HAP-1 (cell line): ENCODE measurements at regions not wholly inside any gene's neighbourhood (a gene's known extent, or its start where the extent isn't known, plus 50 kb on each side); places are given as distances from the start of the nearest gene placed in this dataset.

Experiments used
- DNase-seq, 2 experiments: peaks; one replicate each; pipeline ENCODE4 v3.0.0-alpha.2; 2016 to 2020; ENCODE audit warnings: low spot score in 2 of 2
- H3K27me3 ChIP-seq: fragments of 250-450 bp; sonication (Bioruptor Pico); 2 replicates; pipeline ENCODE4 v1.5.1; 2020; ENCODE audit warnings: low read depth, mild to moderate bottlenecking, moderate library complexity
- H3K36me3 ChIP-seq: fragments of 250-450 bp; sonication (Bioruptor Pico); replicated peaks from 2 replicates; pipeline ENCODE4 v1.5.1; 2020; ENCODE audit warnings: mild to moderate bottlenecking
- H3K4me1 ChIP-seq: fragments of 250-450 bp; sonication (Bioruptor Pico); 2 replicates; pipeline ENCODE4 v1.5.1; 2020; ENCODE audit warnings: mild to moderate bottlenecking
- H3K4me3 ChIP-seq: fragments of 250-450 bp; sonication (Bioruptor Pico); 2 replicates; pipeline ENCODE4 v1.5.1; 2020; ENCODE audit warnings: mild to moderate bottlenecking, moderate library complexity
- H3K9me3 ChIP-seq: fragments of 250-450 bp; sonication (Bioruptor Pico); 2 replicates; pipeline ENCODE4 v1.5.1; 2020; ENCODE audit warnings: mild to moderate bottlenecking, moderate library complexity
- in situ Hi-C: fragments of 300-500 bp; cut with MboI; formaldehyde crosslinking; loops from 3 replicates; pipeline ENCODE4 v1.14.3; 2020; ENCODE audit warnings: low sequenced_read_pairs, inconsistent platforms, mixed read lengths

DNA sequence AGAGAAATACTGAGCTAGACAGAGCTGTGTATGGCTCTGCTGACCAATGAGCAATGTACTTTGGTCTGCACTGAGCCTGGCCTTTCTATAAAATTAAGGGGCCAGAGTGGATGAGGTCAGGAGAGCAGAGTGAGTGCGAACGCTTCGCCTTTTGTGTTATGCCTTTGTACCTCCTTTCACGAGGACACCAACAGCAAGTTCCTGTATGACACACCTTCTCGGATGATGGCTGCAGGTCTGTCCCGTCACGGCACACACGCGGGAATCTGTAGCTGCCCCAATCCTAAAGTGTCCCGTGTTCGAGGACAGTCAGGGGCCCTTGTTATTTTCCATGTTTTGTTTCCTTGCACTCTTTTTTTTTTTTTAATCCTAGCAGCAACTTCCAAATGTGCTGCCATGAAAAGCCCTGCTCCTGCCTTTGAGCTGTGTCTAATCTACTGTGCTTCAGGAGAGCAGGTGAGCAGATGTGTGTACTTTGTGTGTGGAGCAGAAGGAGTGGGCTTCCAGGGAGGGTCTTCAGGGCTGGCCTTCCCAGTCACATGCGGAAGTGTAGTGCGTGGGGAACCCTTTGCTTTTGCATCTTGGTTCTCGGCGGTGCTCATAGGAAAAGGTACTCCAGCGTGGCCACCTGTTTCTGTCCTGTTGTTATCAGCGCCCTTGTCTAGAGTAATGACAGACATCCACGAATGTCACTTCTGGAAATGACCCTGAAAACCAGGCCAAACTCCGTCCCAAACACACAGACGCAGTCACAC lies 213.2 kb downstream of the NDUFA10 start:
- no peak for DNase-seq
- Histone ChIP-seq H3K9me3 (no peaks in the 10 kb centered on the region), H3K27me3 (no peaks in the 10 kb centered on the region), H3K4me3 (no peak overlapping the region), H3K4me1 (no peaks in the 10 kb centered on the region), H3K36me3 (no peaks in the 10 kb centered on the region)
- in situ Hi-C loops: no loop called here

DNA sequence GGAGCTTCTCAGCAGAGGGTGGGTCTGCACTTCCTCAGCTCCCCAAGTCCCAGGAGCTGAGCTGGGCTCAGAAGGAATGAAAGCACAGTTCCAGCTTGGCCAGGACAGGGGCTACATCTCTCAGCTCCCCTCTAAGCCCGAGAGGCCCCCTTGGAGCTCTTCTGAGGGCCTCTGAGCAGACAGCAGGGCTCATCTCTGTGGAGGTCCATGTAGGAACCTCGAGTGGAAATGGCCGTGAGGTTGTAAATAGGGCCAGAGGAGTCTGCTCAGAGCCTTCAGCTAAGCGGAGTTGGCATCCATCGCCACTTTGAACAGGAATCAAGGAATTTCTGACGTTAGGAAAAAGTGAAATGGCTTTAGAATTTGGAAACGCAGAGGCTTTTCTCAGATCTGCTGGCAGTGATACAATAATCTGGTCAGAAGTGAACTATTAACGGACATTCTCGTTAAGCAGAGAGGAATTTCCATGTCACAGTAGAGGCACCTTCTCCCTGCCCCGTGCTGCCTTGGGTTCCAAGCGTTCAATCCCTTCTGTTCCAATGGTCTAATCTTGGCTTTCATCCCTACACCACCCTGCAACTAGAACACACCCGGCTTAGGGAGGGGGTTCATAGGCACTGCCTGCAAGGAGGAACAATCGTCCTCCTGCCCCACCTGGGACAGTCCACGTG lies 213.9 kb downstream of the NDUFA10 start:
- no peak for DNase-seq
- in situ Hi-C loops: no loop called here
- Histone ChIP-seq H3K4me1 (no peaks in the 10 kb centered on the region), H3K4me3 (no peak overlapping the region), H3K36me3 (no peaks in the 10 kb centered on the region), H3K9me3 (no peaks in the 10 kb centered on the region), H3K27me3 (no peaks in the 10 kb centered on the region)

- H3K9me3 ChIP-seq: no peaks in the 10 kb centered on the region
- in situ Hi-C loops: no loop called here
- no peak for DNase-seq
- H3K4me3 ChIP-seq: no peak overlapping the region
- H3K36me3 ChIP-seq: no peaks in the 10 kb centered on the region
- no peaks in the 10 kb centered on the region for H3K27me3 ChIP-seq
- no peaks in the 10 kb centered on the region for H3K4me1 ChIP-seq
Observed at GRCh38 chr2:239809391-239809790, 215.8 kb downstream of the NDUFA10 start.

- no peak for DNase-seq
- H3K4me1 ChIP-seq: no peaks in the 10 kb centered on the region
- no peak overlapping the region for H3K4me3 ChIP-seq
- no peaks in the 10 kb centered on the region for H3K9me3 ChIP-seq
- no peaks in the 10 kb centered on the region for H3K27me3 ChIP-seq
- H3K36me3 ChIP-seq: no peaks in the 10 kb centered on the region
- in situ Hi-C loops: no loop called here
Observed at GRCh38 chr2:239807568-239807967, 217.6 kb downstream of the NDUFA10 start.

DNA sequence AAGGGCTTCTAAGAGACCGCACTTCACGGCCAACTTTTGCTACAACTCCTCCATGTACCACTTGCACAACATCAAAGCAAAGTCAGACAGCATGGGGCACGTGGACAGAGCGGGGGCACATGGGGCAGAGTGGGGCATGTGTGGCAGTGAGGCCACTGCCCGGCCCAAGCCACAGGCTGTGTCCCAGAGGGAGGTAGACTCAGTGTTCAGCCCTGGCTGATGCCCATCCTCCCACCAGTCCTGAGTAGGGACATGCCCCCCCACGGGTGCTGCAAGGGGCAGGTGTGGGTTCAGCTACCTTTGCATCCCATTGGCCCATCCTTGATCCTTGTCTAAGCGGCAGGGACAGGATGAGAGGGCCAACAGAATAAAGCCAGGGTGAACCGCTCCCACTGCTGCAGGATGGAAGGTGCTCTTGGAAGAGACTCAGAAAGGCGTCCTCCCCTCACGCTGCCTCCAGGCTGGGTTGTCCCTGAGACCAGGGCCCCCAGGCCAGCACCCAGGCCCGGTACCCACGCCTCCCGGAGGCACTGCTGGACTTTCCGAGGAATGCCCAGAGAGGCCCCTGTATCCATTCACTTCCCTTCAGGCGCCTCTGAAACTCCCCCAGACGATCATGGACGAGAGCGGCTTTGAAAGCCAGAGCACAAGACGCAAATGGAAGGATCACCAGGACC lies 218.2 kb downstream of the NDUFA10 start:
- Histone ChIP-seq H3K27me3 (no peaks in the 10 kb centered on the region), H3K4me3 (no peak overlapping the region), H3K4me1 (no peaks in the 10 kb centered on the region), H3K36me3 (no peaks in the 10 kb centered on the region), H3K9me3 (no peaks in the 10 kb centered on the region)
- no peak for DNase-seq
- in situ Hi-C loops: no loop called here

- Histone ChIP-seq H3K4me1 (no peaks in the 10 kb centered on the region), H3K27me3 (no peaks in the 10 kb centered on the region), H3K4me3 (no peak overlapping the region), H3K36me3 (no peaks in the 10 kb centered on the region), H3K9me3 (no peaks in the 10 kb centered on the region)
- DNase-seq: no peak
- in situ Hi-C loops: no loop called here
Observed at GRCh38 chr2:239806276-239806675, 218.9 kb downstream of the NDUFA10 start.

GRCh38 chr2:239805414-239805813 lies 219.7 kb downstream of the NDUFA10 start:
- Histone ChIP-seq H3K9me3 (no peaks in the 10 kb centered on the region), H3K36me3 (no peaks in the 10 kb centered on the region), H3K27me3 (no peaks in the 10 kb centered on the region), H3K4me3 (no peak overlapping the region), H3K4me1 (no peaks in the 10 kb centered on the region)
- DNase-seq: no peak
- in situ Hi-C loops: no loop called here

DNA sequence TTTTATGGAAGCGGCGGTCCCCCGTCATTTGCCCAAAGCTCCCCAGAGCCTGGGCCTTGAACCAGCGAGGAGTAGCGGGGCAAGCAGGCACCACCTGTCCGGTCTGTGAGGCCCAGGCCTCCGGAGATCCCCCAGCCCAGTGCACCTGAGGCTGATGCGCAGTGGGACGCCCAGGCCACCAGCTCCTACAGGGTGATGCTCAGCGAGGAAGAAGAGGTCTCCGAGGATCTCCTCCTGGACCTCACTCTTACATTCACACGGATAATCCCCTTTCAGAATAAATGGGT lies 220.2 kb downstream of the NDUFA10 start:
- H3K4me1 ChIP-seq: no peaks in the 10 kb centered on the region
- H3K27me3 ChIP-seq: no peaks in the 10 kb centered on the region
- in situ Hi-C loops: no loop called here
- no peaks in the 10 kb centered on the region for H3K9me3 ChIP-seq
- H3K36me3 ChIP-seq: no peaks in the 10 kb centered on the region
- DNase-seq: no peak
- H3K4me3 ChIP-seq: no peak overlapping the region

DNA sequence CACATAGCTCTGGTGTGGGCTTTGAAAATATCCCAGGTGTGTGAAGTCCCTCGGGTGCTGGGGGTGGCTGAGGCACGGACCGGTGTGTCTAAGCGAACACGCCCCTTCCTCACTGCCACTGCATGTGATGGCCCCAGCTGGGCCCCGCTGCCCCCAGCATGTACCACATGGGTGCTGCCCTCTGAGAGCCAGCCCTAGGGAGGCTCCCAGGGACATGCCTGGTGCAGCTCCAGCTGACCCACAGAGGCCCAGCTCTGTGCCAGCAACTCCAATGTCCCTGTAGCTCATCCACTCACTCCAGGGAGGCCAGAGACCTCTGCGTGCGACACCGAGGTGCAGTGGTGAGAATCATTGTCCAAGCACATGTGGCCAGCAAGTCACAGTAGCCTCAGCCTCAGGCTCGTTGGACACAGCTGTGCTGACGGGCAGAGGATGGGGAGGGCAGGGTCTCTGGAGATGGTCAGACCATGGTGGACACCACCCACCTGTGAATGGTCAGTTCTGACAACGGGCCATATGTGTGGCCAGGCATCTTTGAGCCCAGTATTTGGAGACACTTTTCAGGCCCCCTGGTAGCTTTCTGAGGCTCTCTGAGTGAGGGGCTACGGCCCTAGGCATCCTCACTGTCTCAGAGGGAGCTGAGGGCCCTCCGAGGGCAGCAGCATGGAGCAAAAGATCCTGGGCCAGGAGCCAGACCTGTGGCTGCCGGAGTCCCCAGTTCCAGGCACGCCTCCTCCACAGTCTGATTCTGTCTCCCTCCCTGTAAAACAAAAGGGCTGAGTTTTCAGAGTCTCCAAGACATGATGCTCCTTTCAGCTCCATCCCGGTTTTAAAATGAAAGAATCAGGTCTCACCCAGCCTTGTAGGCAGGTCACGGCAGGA lies 220.7 kb downstream of the NDUFA10 start:
- no peaks in the 10 kb centered on the region for H3K4me1 ChIP-seq
- DNase-seq: no peak
- H3K9me3 ChIP-seq: no peaks in the 10 kb centered on the region

DNA sequence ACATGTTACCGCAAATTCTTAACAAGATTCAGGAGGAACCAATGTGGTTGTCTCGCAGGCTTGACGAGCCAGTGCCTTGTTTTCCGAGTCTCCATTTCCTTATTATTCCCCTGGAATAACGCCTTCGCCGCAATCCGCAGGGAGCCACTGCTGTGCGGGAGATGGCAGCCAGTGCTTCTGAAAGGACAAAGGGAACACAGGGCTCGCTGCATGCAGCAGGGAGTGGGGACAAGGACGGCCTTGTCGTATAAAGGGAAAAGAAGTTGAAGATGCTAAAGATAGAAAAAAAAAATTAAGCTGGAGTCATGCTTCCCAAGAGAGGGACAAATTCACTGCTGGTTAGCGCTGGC lies 221.4 kb downstream of the NDUFA10 start:
- Histone ChIP-seq H3K4me1 (no peaks in the 10 kb centered on the region), H3K27me3 (no peaks in the 10 kb centered on the region), H3K9me3 (no peaks in the 10 kb centered on the region), H3K4me3 (no peak overlapping the region), H3K36me3 (no peaks in the 10 kb centered on the region)
- DNase-seq: no peak
- in situ Hi-C loops: no loop called here

More for the DNA sequence above, 220.7 kb downstream of the NDUFA10 start:
- H3K27me3 ChIP-seq: no peaks in the 10 kb centered on the region
- in situ Hi-C loops: no loop called here
- H3K36me3 ChIP-seq: no peaks in the 10 kb centered on the region
- no peak overlapping the region for H3K4me3 ChIP-seq

GRCh38 chr2:239803102-239803765 lies 221.9 kb downstream of the NDUFA10 start:
- in situ Hi-C loops: no loop called here
- Histone ChIP-seq H3K9me3 (no peaks in the 10 kb centered on the region), H3K4me1 (no peaks in the 10 kb centered on the region), H3K36me3 (no peaks in the 10 kb centered on the region), H3K4me3 (no peak overlapping the region), H3K27me3 (no peaks in the 10 kb centered on the region)
- DNase-seq: no peak

GRCh38 chr2:239802185-239802649 lies 222.9 kb downstream of the NDUFA10 start:
- Histone ChIP-seq H3K4me3 (no peak overlapping the region), H3K9me3 (no peaks in the 10 kb centered on the region), H3K4me1 (no peaks in the 10 kb centered on the region), H3K27me3 (no peaks in the 10 kb centered on the region), H3K36me3 (no peaks in the 10 kb centered on the region)
- in situ Hi-C loops: no loop called here
- DNase-seq: no peak

GRCh38 chr2:239801404-239802184 lies 223.5 kb downstream of the NDUFA10 start:
- Histone ChIP-seq H3K36me3 (no peaks in the 10 kb centered on the region), H3K4me1 (no peaks in the 10 kb centered on the region), H3K4me3 (no peak overlapping the region), H3K27me3 (no peaks in the 10 kb centered on the region), H3K9me3 (no peaks in the 10 kb centered on the region)
- DNase-seq: no peak
- in situ Hi-C loops: no loop called here
